ENCODE measurements at regions not wholly inside any gene's neighbourhood (a gene's known extent, or its start where the extent isn't known, plus 50 kb on each side); places are given as distances from the start of the nearest gene placed in this dataset.

DNA sequence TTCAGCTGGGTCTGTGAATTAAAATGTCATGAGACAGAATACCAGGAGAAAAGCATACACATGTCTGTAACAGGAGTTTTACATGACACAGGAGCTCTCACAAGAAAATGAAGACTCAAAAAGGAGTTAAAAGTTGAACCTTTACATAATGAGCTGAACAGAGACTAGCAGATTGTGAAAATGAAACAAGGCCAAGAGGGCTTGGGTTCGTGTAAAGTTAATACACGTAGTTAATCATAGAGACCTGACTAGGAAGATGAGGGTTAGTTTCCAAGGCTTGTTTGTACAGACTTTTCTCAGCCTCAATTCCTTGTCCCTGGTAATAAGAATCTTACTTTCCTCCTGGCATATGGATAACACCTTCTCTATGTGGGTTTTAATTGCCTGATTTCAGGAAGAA lies 1294.0 kb downstream of the MAT2B start:
- TF ChIP-seq, protein P1, sequence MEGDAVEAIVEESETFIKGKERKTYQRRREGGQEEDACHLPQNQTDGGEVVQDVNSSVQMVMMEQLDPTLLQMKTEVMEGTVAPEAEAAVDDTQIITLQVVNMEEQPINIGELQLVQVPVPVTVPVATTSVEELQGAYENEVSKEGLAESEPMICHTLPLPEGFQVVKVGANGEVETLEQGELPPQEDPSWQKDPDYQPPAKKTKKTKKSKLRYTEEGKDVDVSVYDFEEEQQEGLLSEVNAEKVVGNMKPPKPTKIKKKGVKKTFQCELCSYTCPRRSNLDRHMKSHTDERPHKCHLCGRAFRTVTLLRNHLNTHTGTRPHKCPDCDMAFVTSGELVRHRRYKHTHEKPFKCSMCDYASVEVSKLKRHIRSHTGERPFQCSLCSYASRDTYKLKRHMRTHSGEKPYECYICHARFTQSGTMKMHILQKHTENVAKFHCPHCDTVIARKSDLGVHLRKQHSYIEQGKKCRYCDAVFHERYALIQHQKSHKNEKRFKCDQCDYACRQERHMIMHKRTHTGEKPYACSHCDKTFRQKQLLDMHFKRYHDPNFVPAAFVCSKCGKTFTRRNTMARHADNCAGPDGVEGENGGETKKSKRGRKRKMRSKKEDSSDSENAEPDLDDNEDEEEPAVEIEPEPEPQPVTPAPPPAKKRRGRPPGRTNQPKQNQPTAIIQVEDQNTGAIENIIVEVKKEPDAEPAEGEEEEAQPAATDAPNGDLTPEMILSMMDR (IDR thresholded peaks at IDR 0.05 in 4 of 5, conservative IDR thresholded peaks at IDR 0.05 in 1 of 5) = no peak
- no peak for TF ChIP-seq POLR2A (IDR thresholded peaks at IDR 0.05)

Data from gastrocnemius medialis (tissue), 4 donors.